Fibroblast of lung (primary cell): ENCODE measurements at regions not wholly inside any gene's neighbourhood (a gene's known extent, or its start where the extent isn't known, plus 50 kb on each side); places are given as distances from the start of the nearest gene placed in this dataset.

Source experiments
- DNase-seq, 2 donors: peaks; one replicate each; pipeline versions ENCODE4 v3.0.0 to v3.0.0-alpha.2; 2010; ENCODE audit warnings: low read depth in 2 of 2
- H2AFZ ChIP-seq: 2 replicates; pipeline ENCODE4 v1.5.1; 2012; ENCODE audit warnings: low read length, control low read depth, inconsistent platforms
- H3K27ac ChIP-seq: 2 replicates; pipeline ENCODE4 v1.5.1; 2011; ENCODE audit warnings: low read length, control low read depth; ENCODE audit not compliant: insufficient read depth
- H3K27me3 ChIP-seq: 2 replicates; pipeline ENCODE4 v1.5.1; 2011; ENCODE audit warnings: mild to moderate bottlenecking, low read length; ENCODE audit not compliant: control insufficient read depth, insufficient read depth
- H3K36me3 ChIP-seq: 2 replicates; pipeline ENCODE4 v1.5.1; 2011; ENCODE audit warnings: low read length; ENCODE audit not compliant: control insufficient read depth, insufficient read depth
- H3K4me1 ChIP-seq: 2 replicates; pipeline ENCODE4 v1.5.1; 2011; ENCODE audit warnings: low read length; ENCODE audit not compliant: control insufficient read depth, insufficient read depth; ENCODE audit errors: extremely low read depth
- H3K4me2 ChIP-seq: 2 replicates; pipeline ENCODE4 v1.5.1; 2011; ENCODE audit warnings: low read length, control low read depth; ENCODE audit not compliant: insufficient read depth; ENCODE audit errors: extremely low read depth
- H3K4me3 ChIP-seq, 4 experiments: fragments of 200-600 bp in 1 of 4; sonication (generic) in 1 of 4; replicated peaks in 1 of 4; 2 replicates each; pipeline ENCODE4 v1.5.1; 2011 to 2016; ENCODE audit warnings: low read length in 4 of 4, low read depth in 3 of 4, mild to moderate bottlenecking in 3 of 4, control low read depth in 2 of 4, inconsistent platforms in 1 of 4, mixed read lengths in 1 of 4; ENCODE audit not compliant: insufficient read depth in 1 of 4; ENCODE audit errors: control extremely low read depth in 1 of 4
- H3K79me2 ChIP-seq: 2 replicates; pipeline ENCODE4 v1.5.1; 2012; ENCODE audit warnings: mild to moderate bottlenecking, low read length, inconsistent platforms; ENCODE audit not compliant: control insufficient read depth, insufficient read depth
- H3K9ac ChIP-seq: 2 replicates; pipeline ENCODE4 v1.5.1; 2011; ENCODE audit warnings: mild to moderate bottlenecking, low read length, control low read depth; ENCODE audit not compliant: insufficient read depth
- H3K9me3 ChIP-seq: 2 replicates; pipeline ENCODE4 v1.5.1; 2012; ENCODE audit warnings: low read depth, low read length; ENCODE audit not compliant: control insufficient read depth, insufficient read depth
- H4K20me1 ChIP-seq: 2 replicates; pipeline ENCODE4 v1.5.1; 2011; ENCODE audit warnings: low read length; ENCODE audit not compliant: control insufficient read depth, insufficient read depth; ENCODE audit errors: extremely low read depth
- EZH2 ChIP-seq: IDR thresholded peaks from 2 replicates; pipeline ENCODE4 v1.5.1; 2012; ENCODE audit warnings: low read length, control low read depth, mild to moderate bottlenecking; ENCODE audit errors: missing control alignments
- TF ChIP-seq, protein P1 (sequence below), 2 donors: IDR thresholded peaks in 1 of 2; conservative IDR thresholded peaks in 1 of 2; 1 replicate in 1 of 2; 2 replicates in 1 of 2; pipeline ENCODE4 v1.5.1; 2011 to 2012; ENCODE audit warnings: low read length in 2 of 2, control low read depth in 1 of 2, inconsistent platforms in 1 of 2, low read depth in 1 of 2, mild to moderate bottlenecking in 1 of 2

DNA sequence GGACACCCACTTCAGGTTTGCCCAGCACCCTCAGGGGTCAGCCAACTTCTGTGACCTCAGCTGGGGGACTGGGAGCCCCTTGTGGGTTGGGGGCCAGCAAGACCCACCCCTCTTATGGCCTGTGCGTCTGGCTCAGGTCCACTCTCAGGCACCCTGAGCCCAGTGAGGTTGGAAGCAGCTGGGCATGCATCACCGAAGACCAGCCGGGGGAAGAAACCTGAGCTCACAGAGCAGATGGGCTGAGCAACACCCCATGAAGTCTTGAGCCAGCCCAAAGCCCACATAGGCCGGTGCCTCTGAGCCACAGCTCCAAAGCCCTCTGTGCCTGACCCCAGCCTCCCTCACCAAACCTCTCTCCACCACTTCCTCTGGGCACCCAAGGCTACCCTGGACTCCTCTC is 166.7 kb downstream of the RBFOX3 start:
- Histone ChIP-seq H2AFZ (no peak overlapping the region), H3K27me3 (no peaks in the 10 kb centered on the region)
- no peak for DNase-seq

GRCh38 chr17:79443026-79443425 is 167.8 kb downstream of the RBFOX3 start:
- H3K36me3 ChIP-seq = no peaks in the 10 kb centered on the region
- no peak overlapping the region for H3K4me3 ChIP-seq
- no peak overlapping the region for H3K9ac ChIP-seq
- no peaks in the 10 kb centered on the region for H3K4me1 ChIP-seq
- DNase-seq = no peak
- no peak overlapping the region for H3K4me2 ChIP-seq
- no peak overlapping the region for H3K27ac ChIP-seq
- H3K27me3 ChIP-seq = no peaks in the 10 kb centered on the region
- no peak overlapping the region for H2AFZ ChIP-seq
- TF ChIP-seq, protein P1, sequence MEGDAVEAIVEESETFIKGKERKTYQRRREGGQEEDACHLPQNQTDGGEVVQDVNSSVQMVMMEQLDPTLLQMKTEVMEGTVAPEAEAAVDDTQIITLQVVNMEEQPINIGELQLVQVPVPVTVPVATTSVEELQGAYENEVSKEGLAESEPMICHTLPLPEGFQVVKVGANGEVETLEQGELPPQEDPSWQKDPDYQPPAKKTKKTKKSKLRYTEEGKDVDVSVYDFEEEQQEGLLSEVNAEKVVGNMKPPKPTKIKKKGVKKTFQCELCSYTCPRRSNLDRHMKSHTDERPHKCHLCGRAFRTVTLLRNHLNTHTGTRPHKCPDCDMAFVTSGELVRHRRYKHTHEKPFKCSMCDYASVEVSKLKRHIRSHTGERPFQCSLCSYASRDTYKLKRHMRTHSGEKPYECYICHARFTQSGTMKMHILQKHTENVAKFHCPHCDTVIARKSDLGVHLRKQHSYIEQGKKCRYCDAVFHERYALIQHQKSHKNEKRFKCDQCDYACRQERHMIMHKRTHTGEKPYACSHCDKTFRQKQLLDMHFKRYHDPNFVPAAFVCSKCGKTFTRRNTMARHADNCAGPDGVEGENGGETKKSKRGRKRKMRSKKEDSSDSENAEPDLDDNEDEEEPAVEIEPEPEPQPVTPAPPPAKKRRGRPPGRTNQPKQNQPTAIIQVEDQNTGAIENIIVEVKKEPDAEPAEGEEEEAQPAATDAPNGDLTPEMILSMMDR (conservative IDR thresholded peaks at IDR 0.05 in 1 of 2, IDR thresholded peaks at IDR 0.05 in 1 of 2; ENCODE audit: low read depth in 1 of 2, low read length in 2 of 2) = no peak
- no peak for TF ChIP-seq EZH2
- H3K9me3 ChIP-seq = no peaks in the 10 kb centered on the region
- no peaks in the 10 kb centered on the region for H4K20me1 ChIP-seq
- H3K79me2 ChIP-seq = no peaks in the 10 kb centered on the region

More for the DNA sequence above, 166.7 kb downstream of the RBFOX3 start:
- no peaks in the 10 kb centered on the region for H3K9me3 ChIP-seq
- H3K4me1 ChIP-seq = no peaks in the 10 kb centered on the region
- H4K20me1 ChIP-seq = no peaks in the 10 kb centered on the region
- no peaks in the 10 kb centered on the region for H3K79me2 ChIP-seq
- no peak overlapping the region for H3K4me3 ChIP-seq
- TF ChIP-seq, protein P1 (conservative IDR thresholded peaks at IDR 0.05 in 1 of 2, IDR thresholded peaks at IDR 0.05 in 1 of 2; ENCODE audit: low read depth in 1 of 2, low read length in 2 of 2) = no peak
- TF ChIP-seq EZH2 = no peak
- H3K36me3 ChIP-seq = no peaks in the 10 kb centered on the region
- H3K4me2 ChIP-seq = no peak overlapping the region
- no peak overlapping the region for H3K9ac ChIP-seq
- no peak overlapping the region for H3K27ac ChIP-seq

- Histone ChIP-seq H3K9ac (no peak overlapping the region), H3K36me3 (no peaks in the 10 kb centered on the region)
These were observed 169.3 kb downstream of the RBFOX3 start for GRCh38 chr17:79441356-79442160.

More at GRCh38 chr17:79441356-79442160, 169.3 kb downstream of the RBFOX3 start:
- Histone ChIP-seq H3K27ac (no peak overlapping the region), H3K27me3 (no peaks in the 10 kb centered on the region), H3K4me2 (no peak overlapping the region), H3K4me3 (no peak overlapping the region), H3K79me2 (no peaks in the 10 kb centered on the region), H2AFZ (no peak overlapping the region), H3K9me3 (no peaks in the 10 kb centered on the region), H4K20me1 (no peaks in the 10 kb centered on the region), H3K4me1 (no peaks in the 10 kb centered on the region)
- TF ChIP-seq, protein P1 (conservative IDR thresholded peaks at IDR 0.05 in 1 of 2, IDR thresholded peaks at IDR 0.05 in 1 of 2; ENCODE audit: low read depth in 1 of 2, low read length in 2 of 2) = no peak
- no peak for TF ChIP-seq EZH2
- no peak for DNase-seq
